ENCODE measurements at regions not wholly inside any gene's neighbourhood (a gene's known extent, or its start where the extent isn't known, plus 50 kb on each side); places are given as distances from the start of the nearest gene placed in this dataset.
"Not testable (repeated sequence)": the region's sequence is repeated elsewhere in the genome, so short reads cannot be mapped to it uniquely, and the experiment has no call there.

GRCh38 chr9:12318732-12319685 lies 374.2 kb upstream of the TYRP1 start:
- peak in 1 of 2 experiments; percentile 31 for DNase-seq

GRCh38 chr9:12329623-12329985 lies 363.6 kb upstream of the TYRP1 start:
- no peak for DNase-seq

GRCh38 chr9:12333966-12334365 lies 359.2 kb upstream of the TYRP1 start:
- not testable (repeated sequence) for DNase-seq

- no peak for DNase-seq
These were observed 342.4 kb upstream of the TYRP1 start for GRCh38 chr9:12350775-12351174.

GRCh38 chr9:12351293-12352044 lies 341.7 kb upstream of the TYRP1 start:
- DNase-seq: no peak

GRCh38 chr9:12352045-12352315 lies 341.2 kb upstream of the TYRP1 start:
- DNase-seq: no peak

- no peak for DNase-seq
These were observed 329.7 kb upstream of the TYRP1 start for GRCh38 chr9:12363439-12363838.

- DNase-seq: no peak
These were observed 324.6 kb upstream of the TYRP1 start for GRCh38 chr9:12368569-12368968.

- no peak for DNase-seq
These were observed 301.2 kb upstream of the TYRP1 start for GRCh38 chr9:12391839-12392509.

- DNase-seq: no peak
These were observed 299.1 kb upstream of the TYRP1 start for GRCh38 chr9:12394105-12394504.

GRCh38 chr9:12403721-12404120 lies 289.5 kb upstream of the TYRP1 start:
- no peak for DNase-seq

GRCh38 chr9:12413986-12414385 lies 279.2 kb upstream of the TYRP1 start:
- no peak for DNase-seq

- DNase-seq: no peak
These were observed 278.7 kb upstream of the TYRP1 start for GRCh38 chr9:12414514-12414913.

- no peak for DNase-seq
These were observed 277.8 kb upstream of the TYRP1 start for GRCh38 chr9:12415361-12415760.

GRCh38 chr9:12416716-12417115 lies 276.5 kb upstream of the TYRP1 start:
- no peak for DNase-seq

GRCh38 chr9:12424243-12424642 lies 268.9 kb upstream of the TYRP1 start:
- no peak for DNase-seq

GRCh38 chr9:12425878-12426864 lies 267.0 kb upstream of the TYRP1 start:
- DNase-seq: peak in 1 of 2 experiments; percentile 71

GRCh38 chr9:12439267-12439666 lies 253.9 kb upstream of the TYRP1 start:
- DNase-seq: peak; percentile 22 to 82

GRCh38 chr9:12441080-12441479 lies 252.1 kb upstream of the TYRP1 start:
- DNase-seq: not testable (repeated sequence)

GRCh38 chr9:12441506-12441905 lies 251.7 kb upstream of the TYRP1 start:
- DNase-seq: peak; percentile 18 to 69

GRCh38 chr9:12448246-12448645 lies 244.9 kb upstream of the TYRP1 start:
- DNase-seq: no peak

GRCh38 chr9:12457237-12457636 lies 235.9 kb upstream of the TYRP1 start:
- no peak for DNase-seq
